ENCODE measurements at regions not wholly inside any gene's neighbourhood (a gene's known extent, or its start where the extent isn't known, plus 50 kb on each side); places are given as distances from the start of the nearest gene placed in this dataset.

DNA sequence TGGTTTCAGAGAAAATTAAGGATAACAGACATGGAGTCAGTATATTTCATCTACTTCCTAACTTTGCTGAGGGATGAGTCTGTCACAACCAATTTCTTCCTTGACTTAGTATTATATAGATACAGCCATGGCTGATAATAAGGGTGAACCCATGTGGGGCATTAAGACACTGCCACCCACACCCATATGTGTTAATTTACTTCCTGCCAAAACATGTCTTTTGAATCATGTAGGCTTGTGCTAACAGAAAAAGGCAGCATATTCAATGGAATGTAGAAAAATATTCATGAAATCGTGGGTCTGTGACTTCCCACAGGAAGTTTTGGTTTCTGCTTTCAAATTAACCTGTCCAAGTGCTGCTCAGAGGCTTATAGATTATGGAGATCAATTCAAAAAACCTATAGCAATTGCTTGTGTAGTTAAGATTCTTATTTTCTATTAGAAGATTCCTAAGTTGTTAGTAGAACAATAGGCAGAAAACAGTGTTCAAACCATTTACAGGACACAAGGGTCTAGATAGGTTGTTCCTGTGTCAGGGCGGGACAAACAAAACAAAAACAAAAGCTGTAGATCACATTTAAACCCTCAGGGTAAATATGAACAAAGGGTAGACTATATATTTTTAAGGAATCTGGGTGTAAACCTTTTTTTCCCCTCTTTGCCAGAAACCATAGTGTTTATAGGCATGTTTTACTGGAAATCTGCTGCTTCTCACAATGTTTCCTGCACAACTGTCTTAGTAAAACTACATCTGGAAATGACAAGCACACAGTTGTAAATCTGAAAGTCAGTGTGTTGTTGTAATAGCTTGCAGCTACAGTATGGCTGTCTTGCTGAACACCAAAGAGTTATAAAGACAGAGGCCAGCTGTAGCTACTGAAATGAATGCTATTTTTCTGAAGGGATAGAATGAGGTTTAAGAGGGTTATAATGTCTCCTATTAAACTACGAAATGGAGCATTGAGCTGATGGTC, 691.2 kb downstream of the EPHA4 start:
- TF ChIP-seq, protein P1, sequence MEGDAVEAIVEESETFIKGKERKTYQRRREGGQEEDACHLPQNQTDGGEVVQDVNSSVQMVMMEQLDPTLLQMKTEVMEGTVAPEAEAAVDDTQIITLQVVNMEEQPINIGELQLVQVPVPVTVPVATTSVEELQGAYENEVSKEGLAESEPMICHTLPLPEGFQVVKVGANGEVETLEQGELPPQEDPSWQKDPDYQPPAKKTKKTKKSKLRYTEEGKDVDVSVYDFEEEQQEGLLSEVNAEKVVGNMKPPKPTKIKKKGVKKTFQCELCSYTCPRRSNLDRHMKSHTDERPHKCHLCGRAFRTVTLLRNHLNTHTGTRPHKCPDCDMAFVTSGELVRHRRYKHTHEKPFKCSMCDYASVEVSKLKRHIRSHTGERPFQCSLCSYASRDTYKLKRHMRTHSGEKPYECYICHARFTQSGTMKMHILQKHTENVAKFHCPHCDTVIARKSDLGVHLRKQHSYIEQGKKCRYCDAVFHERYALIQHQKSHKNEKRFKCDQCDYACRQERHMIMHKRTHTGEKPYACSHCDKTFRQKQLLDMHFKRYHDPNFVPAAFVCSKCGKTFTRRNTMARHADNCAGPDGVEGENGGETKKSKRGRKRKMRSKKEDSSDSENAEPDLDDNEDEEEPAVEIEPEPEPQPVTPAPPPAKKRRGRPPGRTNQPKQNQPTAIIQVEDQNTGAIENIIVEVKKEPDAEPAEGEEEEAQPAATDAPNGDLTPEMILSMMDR (conservative IDR thresholded peaks at IDR 0.05; ENCODE audit: low read length), result no peak
- no peak for TF ChIP-seq EZH2phosphoT487 (IDR thresholded peaks at IDR 0.05; ENCODE audit: borderline replicate concordance)

Measured in Loucy (cell line).